Stimulated activated naive CD8-positive, alpha-beta T cell treated with anti-CD3 and anti-CD28 coated beads, Interleukin-15, Interleukin-2, amounts not matched to agents 100 ng/mL and 50 ng/mL, for 24 hours (primary cell): ENCODE measurements at regions not wholly inside any gene's neighbourhood (a gene's known extent, or its start where the extent isn't known, plus 50 kb on each side); places are given as distances from the start of the nearest gene placed in this dataset.

ENCODE experiments used
- H3K27ac Mint-ChIP-seq: one replicate; pipeline ENCODE4 v1.8.0; 2021; ENCODE audit warnings: mild to moderate bottlenecking, mixed read lengths
- H3K27me3 Mint-ChIP-seq: one replicate; pipeline ENCODE4 v1.8.0; 2021; ENCODE audit warnings: mixed read lengths
- H3K36me3 Mint-ChIP-seq: one replicate; pipeline ENCODE4 v1.8.0; 2021; ENCODE audit warnings: low read depth, mixed read lengths
- H3K4me1 Mint-ChIP-seq: one replicate; pipeline ENCODE4 v1.8.0; 2021; ENCODE audit warnings: low read depth, mixed read lengths
- H3K4me3 Mint-ChIP-seq: one replicate; pipeline ENCODE4 v1.8.0; 2021; ENCODE audit warnings: mild to moderate bottlenecking, mixed read lengths
- H3K9me3 Mint-ChIP-seq: one replicate; pipeline ENCODE4 v1.8.0; 2021; ENCODE audit warnings: mixed read lengths

DNA sequence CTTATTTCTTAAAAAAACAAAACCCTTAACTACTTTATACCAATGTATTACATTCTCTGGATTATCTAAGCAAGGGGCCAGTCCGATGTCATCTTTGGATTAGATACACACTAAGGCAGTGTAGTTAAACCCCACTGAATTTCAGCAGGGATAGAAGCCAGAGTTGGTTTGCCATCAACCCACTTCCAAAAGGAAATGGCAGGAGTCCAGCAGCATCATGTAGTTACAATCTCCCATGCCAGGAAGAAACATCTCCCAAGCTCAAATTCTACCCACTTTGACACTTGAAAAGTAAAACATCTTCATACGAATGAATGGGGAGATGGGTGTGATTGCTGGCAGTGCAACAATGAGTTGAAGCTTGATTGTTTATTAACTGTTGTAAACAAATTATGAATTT is 203.5 kb upstream of the PLXNC1 start:
- H3K27me3 Mint-ChIP-seq, result peaks cover 9% of the 10 kb centered on the region
- H3K36me3 Mint-ChIP-seq, result peaks cover 4% of the 10 kb centered on the region
- peaks cover 11% of the 10 kb centered on the region for H3K9me3 Mint-ChIP-seq
- no peak overlapping the region for H3K27ac Mint-ChIP-seq
- H3K4me1 Mint-ChIP-seq, result no peaks in the 10 kb centered on the region
- no peak overlapping the region for H3K4me3 Mint-ChIP-seq

DNA sequence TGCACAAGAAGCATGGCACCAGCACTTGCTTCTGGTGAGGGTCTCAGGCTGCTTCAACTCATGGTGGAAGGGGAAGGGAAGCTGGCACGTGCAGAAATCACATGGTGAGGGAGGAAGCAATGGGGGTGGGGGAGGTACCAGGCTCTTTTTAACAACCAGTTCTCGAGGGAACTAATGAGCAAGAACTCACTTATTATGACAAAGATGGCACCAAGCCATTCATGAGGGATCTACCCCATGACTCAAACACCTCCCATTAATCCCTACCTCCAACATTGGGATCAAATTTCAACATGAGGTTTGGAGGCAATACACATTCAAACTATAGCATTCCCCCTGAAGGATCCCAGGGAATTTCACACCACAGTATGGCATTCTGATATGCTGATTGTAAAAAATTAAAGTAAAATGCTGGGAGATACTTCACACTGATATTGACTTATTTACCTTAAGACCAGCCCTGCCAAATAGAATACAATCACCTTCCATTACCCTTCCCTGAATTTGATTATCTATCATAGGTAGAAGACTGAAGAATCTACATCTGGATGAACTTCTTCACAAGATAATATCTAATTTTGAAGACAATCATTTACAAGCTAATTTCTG is 201.7 kb upstream of the PLXNC1 start:
- H3K9me3 Mint-ChIP-seq, result peaks cover 12% of the 10 kb centered on the region
- H3K27me3 Mint-ChIP-seq, result peaks cover 9% of the 10 kb centered on the region
- no peak overlapping the region for H3K4me3 Mint-ChIP-seq
- no peaks in the 10 kb centered on the region for H3K4me1 Mint-ChIP-seq
- H3K36me3 Mint-ChIP-seq, result peaks cover 4% of the 10 kb centered on the region
- no peak overlapping the region for H3K27ac Mint-ChIP-seq

DNA sequence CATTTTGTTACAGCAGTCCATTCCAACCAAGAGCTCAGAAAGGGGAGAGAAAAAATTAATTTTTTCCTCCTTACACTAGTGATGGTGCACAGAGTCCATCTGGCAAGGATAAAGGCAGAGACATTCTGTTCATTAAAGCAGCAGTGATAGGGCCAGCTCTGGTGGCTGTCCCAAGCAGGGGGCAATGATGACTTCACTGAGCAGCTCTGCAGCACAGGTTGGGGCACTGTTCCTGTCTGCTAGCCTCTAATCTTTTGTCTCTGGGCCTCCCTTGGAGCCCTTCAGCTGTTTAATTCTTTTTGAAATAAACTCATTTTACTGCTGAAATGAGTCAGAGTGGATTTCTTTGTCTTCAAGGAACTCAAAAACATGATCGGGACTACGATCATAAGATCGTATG is 200.9 kb upstream of the PLXNC1 start:
- Mint-ChIP-seq H3K27ac (no peak overlapping the region), H3K36me3 (peaks cover 4% of the 10 kb centered on the region), H3K27me3 (peaks cover 9% of the 10 kb centered on the region), H3K4me1 (peaks cover 4% of the 10 kb centered on the region), H3K4me3 (no peak overlapping the region), H3K9me3 (peaks cover 12% of the 10 kb centered on the region)

DNA sequence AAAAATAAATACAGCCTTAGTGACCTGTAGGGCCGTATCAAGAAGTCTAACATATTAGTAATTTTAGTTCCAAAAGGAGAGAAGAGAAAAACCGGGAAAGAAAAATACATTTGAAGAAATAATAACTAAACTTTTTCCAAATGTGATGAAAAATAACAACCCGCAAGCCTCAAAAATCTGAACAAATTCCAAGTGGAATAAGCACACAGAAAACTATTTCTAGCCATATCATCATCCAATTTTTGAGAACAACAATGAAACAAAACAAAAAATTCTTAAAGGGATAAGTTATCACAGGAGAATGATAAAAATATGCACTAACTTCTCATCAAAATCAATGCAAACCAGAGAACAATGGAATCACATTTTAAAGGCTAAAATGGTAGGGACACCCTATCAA is 198.1 kb upstream of the PLXNC1 start:
- H3K27ac Mint-ChIP-seq, result no peak overlapping the region
- peaks cover 4% of the 10 kb centered on the region for H3K4me1 Mint-ChIP-seq
- peaks cover 13% of the 10 kb centered on the region for H3K9me3 Mint-ChIP-seq
- peaks cover 9% of the 10 kb centered on the region for H3K27me3 Mint-ChIP-seq
- no peak overlapping the region for H3K4me3 Mint-ChIP-seq
- peaks cover 4% of the 10 kb centered on the region for H3K36me3 Mint-ChIP-seq

DNA sequence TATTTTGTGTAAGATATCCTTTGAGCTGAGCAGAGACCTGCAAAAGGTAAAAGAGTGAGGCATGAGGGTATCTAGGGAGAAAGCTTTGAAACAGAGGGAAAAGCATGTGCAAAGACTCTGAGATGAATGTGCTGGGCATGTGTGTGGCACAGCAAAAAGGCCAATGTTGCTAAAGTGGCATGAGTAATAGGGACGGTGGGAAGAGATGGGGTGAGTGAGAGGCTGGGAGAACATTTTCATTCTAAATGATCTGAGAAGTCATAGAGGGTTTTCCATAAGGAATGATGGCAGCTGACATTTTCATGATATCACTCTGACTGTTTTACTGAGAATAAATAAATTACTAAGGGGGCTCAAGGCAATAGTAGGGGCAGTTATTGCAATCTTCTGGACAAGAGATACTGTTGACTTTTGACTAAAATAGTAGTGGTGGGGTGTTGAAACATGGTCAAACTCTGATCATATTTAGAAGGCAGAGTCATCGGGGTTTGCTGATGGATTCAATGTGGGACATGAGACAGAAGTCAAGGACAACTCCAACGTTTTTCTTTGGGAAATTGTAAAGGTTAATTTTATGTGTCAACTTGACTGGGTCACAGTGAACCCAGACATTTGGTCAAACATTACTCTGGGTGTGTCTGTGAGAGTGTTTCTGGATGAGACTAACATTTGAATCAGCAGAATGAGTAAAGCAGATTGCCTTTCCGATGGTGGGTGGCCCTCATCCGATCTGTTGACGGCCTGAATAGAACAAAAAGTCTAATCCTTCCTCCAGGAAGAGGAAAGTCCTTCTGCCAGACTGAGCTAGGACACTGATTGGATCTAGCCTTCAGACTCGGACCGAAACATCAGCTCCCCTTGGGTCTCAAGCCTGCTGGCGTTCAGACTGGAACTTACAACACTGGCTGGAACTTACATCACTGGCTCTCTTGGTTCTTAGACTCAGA is 193.9 kb upstream of the PLXNC1 start:
- Mint-ChIP-seq H3K27me3 (no peaks in the 10 kb centered on the region), H3K4me1 (peaks cover 4% of the 10 kb centered on the region), H3K27ac (no peak overlapping the region), H3K36me3 (peaks cover 4% of the 10 kb centered on the region), H3K9me3 (peaks cover 17% of the 10 kb centered on the region), H3K4me3 (no peak overlapping the region)

DNA sequence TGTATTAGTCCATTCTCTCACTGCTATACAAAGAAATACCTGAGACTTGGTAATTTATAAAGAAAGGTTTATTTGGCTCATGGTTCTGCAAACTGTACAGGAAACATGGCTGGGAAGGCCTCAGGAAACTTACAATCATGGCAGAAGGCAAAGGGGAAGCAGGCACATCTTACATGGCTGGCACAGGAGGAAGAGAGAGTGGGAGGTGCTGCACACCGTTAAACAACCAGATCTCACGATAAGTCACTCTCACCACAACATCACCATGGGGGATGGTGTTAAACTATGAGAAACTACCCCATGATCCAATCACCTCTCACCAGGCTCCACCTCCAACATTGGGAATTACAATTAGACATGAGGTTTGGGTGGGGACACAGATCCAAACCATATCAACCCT is 191.8 kb upstream of the PLXNC1 start:
- Mint-ChIP-seq H3K4me3 (no peak overlapping the region), H3K36me3 (no peaks in the 10 kb centered on the region), H3K9me3 (peaks cover 18% of the 10 kb centered on the region), H3K4me1 (peaks cover 4% of the 10 kb centered on the region), H3K27me3 (no peaks in the 10 kb centered on the region), H3K27ac (no peak overlapping the region)

DNA sequence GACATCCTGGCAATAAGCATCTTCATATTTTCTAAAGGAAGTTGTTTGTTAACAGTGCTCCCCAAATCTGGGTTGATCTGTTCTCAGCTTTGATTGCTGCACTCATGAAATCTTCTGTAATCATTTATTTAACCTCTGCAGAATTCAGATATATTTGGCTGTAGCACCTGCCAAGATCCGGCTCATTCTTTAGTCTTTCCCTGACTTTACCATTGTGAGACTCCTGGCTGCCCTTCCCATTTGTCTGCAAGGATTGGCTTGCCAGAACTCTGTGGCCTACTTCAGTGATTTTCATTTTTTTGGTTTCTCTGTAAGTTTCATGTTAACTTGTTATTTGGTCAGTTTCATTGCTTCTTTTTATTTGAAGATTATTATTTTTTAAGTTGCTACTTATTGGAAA is 191.2 kb upstream of the PLXNC1 start:
- H3K4me3 Mint-ChIP-seq, result no peak overlapping the region

DNA sequence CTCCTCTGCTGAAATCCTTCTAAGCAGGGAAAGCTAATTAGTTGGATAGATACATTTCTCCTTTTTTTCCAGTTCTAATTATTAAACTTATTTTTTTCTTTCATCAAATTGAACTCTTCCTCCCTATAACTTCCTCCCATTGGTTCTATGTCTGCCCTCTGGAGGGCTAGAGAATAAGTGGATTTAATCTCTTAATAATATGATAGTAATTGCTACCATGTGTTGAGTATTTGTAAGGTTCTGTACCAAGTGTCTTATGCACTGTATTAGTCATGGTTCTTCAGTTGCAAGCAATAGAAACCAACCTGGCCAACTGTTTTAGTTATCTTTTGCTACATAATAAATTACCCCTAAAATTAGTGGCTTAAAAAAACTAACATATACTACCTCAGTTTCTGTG is 190.5 kb upstream of the PLXNC1 start:
- Mint-ChIP-seq H3K36me3 (no peaks in the 10 kb centered on the region), H3K4me1 (no peaks in the 10 kb centered on the region), H3K27ac (no peak overlapping the region), H3K4me3 (no peak overlapping the region), H3K27me3 (no peaks in the 10 kb centered on the region), H3K9me3 (peaks cover 18% of the 10 kb centered on the region)

More for the DNA sequence above, 191.2 kb upstream of the PLXNC1 start:
- Mint-ChIP-seq H3K36me3 (no peaks in the 10 kb centered on the region), H3K27me3 (no peaks in the 10 kb centered on the region), H3K4me1 (peaks cover 3% of the 10 kb centered on the region), H3K9me3 (peaks cover 18% of the 10 kb centered on the region), H3K27ac (no peak overlapping the region)

DNA sequence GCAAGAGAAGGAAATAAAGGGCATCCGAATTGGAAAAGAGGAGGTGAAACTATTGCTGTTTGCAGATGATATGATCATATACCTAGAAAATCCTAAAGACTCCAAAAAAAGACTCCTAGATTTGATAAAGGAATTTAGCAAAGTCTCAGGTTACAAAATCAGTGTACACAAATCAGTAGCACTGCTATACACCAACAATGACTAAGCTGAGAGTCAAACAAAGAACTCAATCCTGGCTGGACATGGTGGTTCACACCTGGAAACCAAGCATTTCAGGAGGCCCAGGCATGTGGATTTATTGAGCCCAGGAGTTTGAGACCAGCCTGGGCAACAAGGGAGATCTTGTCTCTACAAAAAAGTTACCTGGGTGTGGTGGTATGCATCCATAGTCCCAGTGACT is 188.7 kb upstream of the PLXNC1 start:
- Mint-ChIP-seq H3K36me3 (no peaks in the 10 kb centered on the region), H3K9me3 (peaks cover 18% of the 10 kb centered on the region), H3K4me1 (no peaks in the 10 kb centered on the region), H3K4me3 (no peak overlapping the region), H3K27ac (no peak overlapping the region), H3K27me3 (no peaks in the 10 kb centered on the region)

DNA sequence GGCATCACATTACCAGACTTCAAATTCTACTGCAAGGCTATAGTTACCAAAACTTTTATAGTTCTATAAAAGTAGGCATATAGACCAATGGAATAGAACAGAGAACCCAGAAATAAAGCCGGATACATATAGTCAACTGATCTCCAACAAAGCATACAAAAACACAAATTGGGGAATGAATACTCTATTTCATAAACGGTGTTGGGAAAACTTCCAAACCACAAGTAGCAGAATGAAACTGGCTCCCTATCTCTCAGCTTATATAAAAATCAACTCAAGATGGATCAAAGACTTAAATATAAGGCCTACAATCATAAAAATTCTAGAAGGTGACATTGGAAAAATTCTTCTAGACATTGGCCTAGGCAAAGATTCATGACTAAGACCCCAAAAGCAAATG is 187.9 kb upstream of the PLXNC1 start:
- H3K27me3 Mint-ChIP-seq, result no peaks in the 10 kb centered on the region
- no peak overlapping the region for H3K27ac Mint-ChIP-seq
- no peaks in the 10 kb centered on the region for H3K4me1 Mint-ChIP-seq
- H3K4me3 Mint-ChIP-seq, result no peak overlapping the region
- peaks cover 15% of the 10 kb centered on the region for H3K9me3 Mint-ChIP-seq
- no peaks in the 10 kb centered on the region for H3K36me3 Mint-ChIP-seq

DNA sequence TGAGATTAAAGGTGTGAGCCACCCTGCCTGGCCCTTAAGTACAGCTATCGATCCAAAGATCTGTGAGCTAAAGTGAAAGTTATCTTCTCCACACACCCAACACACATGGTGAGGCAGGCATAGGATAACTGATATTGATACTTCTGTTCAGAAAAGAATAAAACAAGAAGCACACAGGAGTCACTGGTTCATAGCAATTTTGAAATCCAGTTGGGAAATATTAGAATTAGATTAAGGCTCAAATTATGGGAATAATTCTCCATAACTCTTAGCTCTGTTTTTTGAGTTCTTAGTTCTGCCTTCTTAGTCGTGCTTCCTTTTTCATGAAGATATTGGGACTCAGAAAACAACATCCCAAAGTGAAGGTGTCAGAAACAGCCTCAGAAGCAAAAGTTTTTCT is 186.0 kb upstream of the PLXNC1 start:
- Mint-ChIP-seq H3K4me1 (no peaks in the 10 kb centered on the region), H3K4me3 (no peak overlapping the region), H3K9me3 (peaks cover 7% of the 10 kb centered on the region), H3K27me3 (peaks cover 3% of the 10 kb centered on the region), H3K27ac (no peak overlapping the region), H3K36me3 (no peaks in the 10 kb centered on the region)

DNA sequence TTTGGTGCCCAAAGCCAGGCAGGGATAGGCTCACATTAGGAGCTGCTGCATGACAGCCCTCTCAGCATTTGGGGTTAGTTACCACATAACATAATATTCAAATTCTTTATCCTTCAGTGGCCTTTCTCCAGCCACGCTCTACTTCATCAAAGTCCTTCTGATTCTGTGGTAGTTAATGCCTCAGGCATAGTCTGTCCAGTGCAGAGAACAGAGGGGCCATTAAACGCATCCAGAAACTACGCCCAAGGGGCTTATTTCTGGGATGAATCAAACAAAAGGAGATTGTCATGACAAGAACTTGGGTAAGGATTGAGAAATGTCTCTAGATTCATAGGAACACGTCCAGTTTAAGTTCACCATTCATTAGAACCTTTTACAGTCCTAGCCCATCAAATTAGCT is 183.4 kb upstream of the PLXNC1 start:
- H3K9me3 Mint-ChIP-seq, result peaks cover 7% of the 10 kb centered on the region
- H3K27me3 Mint-ChIP-seq, result peaks cover 9% of the 10 kb centered on the region
- H3K36me3 Mint-ChIP-seq, result no peaks in the 10 kb centered on the region
- H3K4me1 Mint-ChIP-seq, result no peaks in the 10 kb centered on the region
- H3K27ac Mint-ChIP-seq, result no peak overlapping the region
- H3K4me3 Mint-ChIP-seq, result no peak overlapping the region

DNA sequence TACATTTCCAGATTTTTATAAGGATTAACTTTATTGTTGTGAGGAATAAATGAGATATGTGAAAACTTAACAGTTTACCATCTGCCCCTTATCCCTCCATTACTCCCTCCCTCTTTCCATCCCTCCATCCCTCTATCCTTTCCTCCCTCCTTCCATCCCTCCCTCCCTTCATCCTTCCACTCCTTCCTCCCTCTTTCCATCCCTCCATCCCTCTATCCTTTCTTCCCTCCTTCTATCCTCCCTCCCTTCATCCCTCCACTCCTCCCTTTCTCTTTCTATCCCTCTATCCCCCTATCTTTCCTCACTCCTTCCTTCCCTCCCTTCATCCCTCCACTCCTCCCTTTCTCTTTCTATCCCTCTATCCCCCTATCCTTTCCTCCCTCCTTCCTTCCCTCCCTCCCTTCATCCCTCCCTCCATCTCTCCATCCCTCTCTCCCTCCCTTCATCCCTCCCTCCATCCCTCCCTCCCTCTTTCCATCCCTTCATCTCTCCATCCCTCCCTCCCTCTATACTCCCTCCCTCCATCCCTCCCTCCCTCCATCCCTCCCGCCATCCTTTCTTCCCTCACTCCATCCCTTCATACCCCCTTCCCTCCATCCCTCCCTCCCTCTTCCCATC is 181.8 kb upstream of the PLXNC1 start:
- H3K9me3 Mint-ChIP-seq, result no peaks in the 10 kb centered on the region
- no peak overlapping the region for H3K4me3 Mint-ChIP-seq
- no peak overlapping the region for H3K27ac Mint-ChIP-seq
- peaks cover 9% of the 10 kb centered on the region for H3K27me3 Mint-ChIP-seq
- no peaks in the 10 kb centered on the region for H3K4me1 Mint-ChIP-seq
- no peaks in the 10 kb centered on the region for H3K36me3 Mint-ChIP-seq

DNA sequence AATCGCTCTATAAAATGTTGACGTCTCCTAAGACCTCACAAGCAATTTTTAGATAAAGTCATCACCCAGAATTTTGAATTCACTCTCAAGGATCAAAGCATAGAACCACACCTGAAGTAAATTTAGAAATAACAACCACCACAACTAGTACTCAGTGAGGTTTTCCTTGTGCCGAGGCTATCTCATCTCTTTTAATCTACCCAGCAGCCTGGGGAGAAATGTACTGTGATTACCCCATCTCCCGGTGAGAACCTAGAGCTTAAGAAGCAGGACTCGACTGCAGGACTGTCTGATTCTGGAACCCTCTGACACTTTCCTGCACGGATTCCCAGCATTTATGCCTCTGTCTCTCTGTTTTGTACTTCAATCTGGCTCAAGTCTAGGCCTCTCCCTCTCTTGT is 180.9 kb upstream of the PLXNC1 start:
- H3K4me3 Mint-ChIP-seq, result no peak overlapping the region
- H3K36me3 Mint-ChIP-seq, result no peaks in the 10 kb centered on the region
- peaks cover 9% of the 10 kb centered on the region for H3K27me3 Mint-ChIP-seq
- no peaks in the 10 kb centered on the region for H3K4me1 Mint-ChIP-seq
- no peaks in the 10 kb centered on the region for H3K9me3 Mint-ChIP-seq
- H3K27ac Mint-ChIP-seq, result no peak overlapping the region

DNA sequence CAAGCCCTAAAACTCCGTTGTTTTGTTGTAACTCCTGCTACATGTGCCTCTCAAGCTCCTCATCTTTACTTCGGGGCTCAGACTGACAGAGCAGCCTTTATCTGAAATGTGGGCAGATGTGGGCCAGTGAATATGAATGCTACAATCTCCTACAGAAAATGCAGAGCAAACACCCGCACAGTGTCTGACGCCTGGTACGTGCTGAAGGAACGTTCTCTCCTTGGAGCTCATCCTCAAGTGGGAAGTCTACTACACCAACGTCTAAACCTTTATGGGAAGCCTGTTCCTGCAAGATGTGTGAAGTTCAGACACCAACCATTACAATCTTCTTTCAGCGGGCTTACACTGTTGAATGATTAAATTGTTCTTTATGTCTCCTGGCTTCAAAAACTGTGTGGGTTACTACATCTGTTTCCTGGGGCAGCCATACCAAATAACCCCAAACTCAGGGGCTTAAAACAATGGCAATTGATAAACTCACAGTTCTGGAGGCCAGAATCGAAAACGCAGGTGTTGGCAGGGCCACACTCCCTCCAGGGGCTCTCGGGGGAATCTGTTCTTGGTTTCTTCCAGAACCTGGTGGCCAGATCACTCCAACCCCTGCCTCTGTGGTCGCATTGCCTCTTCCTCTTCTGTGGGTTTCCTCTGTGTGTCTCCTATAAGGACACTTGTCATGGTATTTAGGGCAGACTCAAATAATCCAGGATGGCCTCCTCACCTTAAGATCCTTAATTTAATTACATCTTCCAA is 179.7 kb upstream of the PLXNC1 start:
- H3K27me3 Mint-ChIP-seq, result peaks cover 9% of the 10 kb centered on the region
- H3K27ac Mint-ChIP-seq, result no peak overlapping the region
- no peak overlapping the region for H3K4me3 Mint-ChIP-seq
- no peaks in the 10 kb centered on the region for H3K36me3 Mint-ChIP-seq
- H3K4me1 Mint-ChIP-seq, result no peaks in the 10 kb centered on the region
- H3K9me3 Mint-ChIP-seq, result no peaks in the 10 kb centered on the region
